Panc1 (cell line): ENCODE measurements at regions not wholly inside any gene's neighbourhood (a gene's known extent, or its start where the extent isn't known, plus 50 kb on each side); places are given as distances from the start of the nearest gene placed in this dataset.
A peak's percentile ranks its signal among the peaks of the same experiment; 100 is the strongest.

Experiments
- ATAC-seq: fragments of 200-7000 bp; cut with Tn5 transposase; 2 replicates; pipeline ENCODE4 v1.9.1; 2020; ENCODE audit warnings: mild to moderate bottlenecking, moderate library complexity
- BruUV-seq: library from RNA; stranded (reverse); fragments of 400-500 nt; replicated peaks from 2 replicates; lab custom pipeline; 2021; lab: Mats Ljungman, UMichigan
- CTCF ChIA-PET: fragments of 300-600 bp; sonication (Branson Sonifier 250); formaldehyde crosslinking; loops from one replicate; lab custom pipeline; 2022; ENCODE audit warnings: antibody characterized with exemption; lab: Charles Lee
- POLR2A ChIA-PET: fragments of 300-600 bp; sonication (Branson Sonifier 250); formaldehyde crosslinking; loops from one replicate; lab custom pipeline; 2022; ENCODE audit warnings: antibody characterized with exemption; lab: Charles Lee
- DNase-seq: peaks from one replicate; pipeline ENCODE4 v3.0.0-alpha.2; 2010; ENCODE audit warnings: low read depth, low spot score
- H3K27ac ChIP-seq: 2 replicates; pipeline ENCODE4 v1.5.1; 2011; ENCODE audit warnings: mild to moderate bottlenecking, low read length, inconsistent platforms
- H3K27me3 ChIP-seq: fragments of 200-500 bp; sonication (Bioruptor generic); 2 replicates; pipeline ENCODE4 v1.6.0; 2014; ENCODE audit warnings: low read length, inconsistent platforms; ENCODE audit not compliant: control insufficient read depth, insufficient read depth
- H3K36me3 ChIP-seq: fragments of 200-500 bp; sonication (Bioruptor generic); 2 replicates; pipeline ENCODE4 v1.5.1; 2014; ENCODE audit warnings: inconsistent platforms, mild to moderate bottlenecking, low read length, moderate library complexity; ENCODE audit not compliant: control insufficient read depth, insufficient read depth
- H3K4me1 ChIP-seq: 2 replicates; pipeline ENCODE4 v1.5.1; 2011; ENCODE audit warnings: inconsistent platforms, mild to moderate bottlenecking, low read length, moderate library complexity; ENCODE audit not compliant: control insufficient read depth, insufficient read depth
- H3K4me3 ChIP-seq, 2 experiments: 2 replicates each; pipeline ENCODE4 v1.5.1; 2011 to 2012; ENCODE audit warnings: low read depth in 2 of 2, low read length in 2 of 2, mild to moderate bottlenecking in 2 of 2, inconsistent platforms in 1 of 2, moderate library complexity in 1 of 2
- H3K9me3 ChIP-seq: fragments of 200-500 bp; sonication (Bioruptor generic); 2 replicates; pipeline ENCODE4 v1.5.1; 2014; ENCODE audit warnings: low read depth, mild to moderate bottlenecking, inconsistent platforms, low read length, moderate library complexity; ENCODE audit not compliant: control insufficient read depth, insufficient read depth
- CTCF ChIP-seq: fragments of 450-650 bp; IDR thresholded peaks from 2 replicates; pipeline ENCODE4 v1.5.1; 2017; ENCODE audit warnings: mild to moderate bottlenecking
- POLR2AphosphoS5 ChIP-seq: IDR thresholded peaks from 2 replicates; pipeline ENCODE4 v1.6.1; 2012; ENCODE audit warnings: mild to moderate bottlenecking, low read depth, low read length, moderate library complexity
- REST ChIP-seq, 2 experiments: IDR thresholded peaks; 2 replicates each; pipeline ENCODE4 v1.6.1; 2011 to 2012; ENCODE audit warnings: low read depth in 2 of 2, control low read depth in 1 of 2, low read length in 1 of 2, mild to moderate bottlenecking in 1 of 2, moderate library complexity in 1 of 2; ENCODE audit not compliant: insufficient read depth in 1 of 2
- SIN3A ChIP-seq: IDR thresholded peaks from 2 replicates; pipeline ENCODE4 v1.6.1; 2012; ENCODE audit warnings: low read depth, mild to moderate bottlenecking, low read length, moderate library complexity, borderline replicate concordance; ENCODE audit not compliant: insufficient read depth
- TCF7L2 ChIP-seq: IDR thresholded peaks from 2 replicates; pipeline ENCODE4 v1.6.1; 2011; ENCODE audit warnings: mild to moderate bottlenecking, low read depth, low read length, inconsistent platforms
- in situ Hi-C: cut with HindIII; loops from 2 replicates; pipeline ENCODE4 v1.10.0; 2016; ENCODE audit warnings: low sequenced_read_pairs, low pct_unique_long_range_greater_than_20kb
- intact Hi-C: fragments of 100-400 bp; cut with micrococcal nuclease; formaldehyde crosslinking; loops from one replicate; pipeline ENCODE4 v1.10.0; 2022; ENCODE audit not compliant: unreplicated experiment

GRCh38 chr12:53840316-53840715 lies 88.5 kb upstream of the CISTR start:
- no peak for TF ChIP-seq TCF7L2
- TF ChIP-seq POLR2AphosphoS5: no peak
- TF ChIP-seq REST (IDR thresholded peaks at IDR 0.05; ENCODE audit: insufficient read depth in 1 of 2, low read depth in 2 of 2, low read length in 1 of 2): no peak
- no peak for TF ChIP-seq CTCF
- no peak for TF ChIP-seq SIN3A
- CTCF ChIA-PET: no interaction called here

GRCh38 chr12:53842686-53843085 lies 90.9 kb upstream of the CISTR start:
- DNase-seq (no peak), ATAC-seq (no peak)
- Histone ChIP-seq H3K4me1 (peaks cover 35% of the 10 kb centered on the region), H3K36me3 (no peaks in the 10 kb centered on the region), H3K4me3 (no peak overlapping the region), H3K9me3 (no peaks in the 10 kb centered on the region), H3K27ac (peak overlapping the region; percentile 99), H3K27me3 (no peaks in the 10 kb centered on the region)
- intact Hi-C loops (no loop called here), in situ Hi-C loops (no loop called here)
- no TSS peak for BruUV-seq
- TF ChIP-seq POLR2AphosphoS5 (no peak), TCF7L2 (no peak), SIN3A (no peak), CTCF (no peak), REST (IDR thresholded peaks at IDR 0.05; ENCODE audit: insufficient read depth in 1 of 2, low read depth in 2 of 2, low read length in 1 of 2) (no peak)
- POLR2A ChIA-PET: no interaction called here
- CTCF ChIA-PET: no interaction called here

More at GRCh38 chr12:53840316-53840715, 88.5 kb upstream of the CISTR start:
- Histone ChIP-seq H3K4me1 (peaks cover 24% of the 10 kb centered on the region), H3K36me3 (no peaks in the 10 kb centered on the region), H3K4me3 (no peak overlapping the region), H3K9me3 (no peaks in the 10 kb centered on the region), H3K27me3 (no peaks in the 10 kb centered on the region), H3K27ac (peak overlapping the region; percentile 99)
- intact Hi-C loops: no loop called here
- DNase-seq: no peak
- no TSS peak for BruUV-seq
- no peak for ATAC-seq
- POLR2A ChIA-PET: interaction anchor here (1.1 kb wide), 1 partner anchor 10 kb away, joined by 5 read pairs; no protein-coding TSS in a partner anchor
- in situ Hi-C loops: no loop called here
